Body of pancreas (tissue), 4 donors: ENCODE measurements at regions not wholly inside any gene's neighbourhood (a gene's known extent, or its start where the extent isn't known, plus 50 kb on each side); places are given as distances from the start of the nearest gene placed in this dataset.

Experiments used
- POLR2A ChIP-seq, 3 donors: fragments of 450-650 bp; IDR thresholded peaks; one replicate each; pipeline ENCODE4 v1.6.1; 2016; ENCODE audit warnings: antibody characterized with exemption in 3 of 3, mild to moderate bottlenecking in 2 of 3
- TF ChIP-seq, protein P1 (sequence below), 7 experiments: fragments of 450-650 bp in 4 of 7; fragments of 200-600 bp in 3 of 7; sonication (generic) in 3 of 7; IDR thresholded peaks; one replicate each; pipeline ENCODE4 v1.5.1; 2016 to 2019; ENCODE audit warnings: antibody characterized with exemption in 7 of 7

DNA sequence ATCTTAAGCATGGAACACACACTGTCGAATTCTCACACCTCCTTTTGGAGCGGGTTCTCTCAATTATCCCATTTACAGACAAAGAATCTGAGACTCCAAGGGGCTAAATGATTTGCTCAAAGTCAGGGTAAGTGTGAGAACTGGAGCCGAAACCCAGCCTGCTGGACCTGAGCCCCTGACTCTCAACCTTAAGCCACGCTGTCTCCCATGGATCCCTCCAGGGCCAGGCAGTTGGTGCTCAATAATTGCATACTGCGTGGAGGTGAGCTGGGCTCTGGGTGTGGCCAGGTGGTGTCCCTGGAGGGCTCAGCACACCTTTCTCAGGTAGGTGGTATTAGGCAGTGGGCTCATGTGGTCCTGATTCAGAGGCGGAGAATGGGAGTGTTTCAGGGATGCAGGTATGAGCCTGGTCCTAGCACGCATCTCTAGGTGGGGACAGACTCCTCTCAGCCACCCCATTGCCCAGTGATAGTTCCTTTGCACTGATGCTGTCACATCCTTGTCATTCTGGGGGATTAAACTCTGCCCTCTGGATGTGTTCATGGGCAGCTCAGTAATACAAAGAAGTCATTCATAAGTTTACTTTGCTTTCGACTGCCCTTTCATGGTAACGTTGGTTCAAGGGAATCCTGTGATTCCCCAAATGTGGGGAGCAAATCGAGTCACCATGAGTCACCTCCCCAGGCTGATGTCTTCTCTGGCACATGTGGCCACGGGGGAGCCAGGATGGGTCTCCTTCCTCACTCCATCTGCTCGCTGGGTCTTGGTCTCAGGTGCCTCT lies 399.5 kb upstream of the TNRC6C start:
- TF ChIP-seq, protein P1, sequence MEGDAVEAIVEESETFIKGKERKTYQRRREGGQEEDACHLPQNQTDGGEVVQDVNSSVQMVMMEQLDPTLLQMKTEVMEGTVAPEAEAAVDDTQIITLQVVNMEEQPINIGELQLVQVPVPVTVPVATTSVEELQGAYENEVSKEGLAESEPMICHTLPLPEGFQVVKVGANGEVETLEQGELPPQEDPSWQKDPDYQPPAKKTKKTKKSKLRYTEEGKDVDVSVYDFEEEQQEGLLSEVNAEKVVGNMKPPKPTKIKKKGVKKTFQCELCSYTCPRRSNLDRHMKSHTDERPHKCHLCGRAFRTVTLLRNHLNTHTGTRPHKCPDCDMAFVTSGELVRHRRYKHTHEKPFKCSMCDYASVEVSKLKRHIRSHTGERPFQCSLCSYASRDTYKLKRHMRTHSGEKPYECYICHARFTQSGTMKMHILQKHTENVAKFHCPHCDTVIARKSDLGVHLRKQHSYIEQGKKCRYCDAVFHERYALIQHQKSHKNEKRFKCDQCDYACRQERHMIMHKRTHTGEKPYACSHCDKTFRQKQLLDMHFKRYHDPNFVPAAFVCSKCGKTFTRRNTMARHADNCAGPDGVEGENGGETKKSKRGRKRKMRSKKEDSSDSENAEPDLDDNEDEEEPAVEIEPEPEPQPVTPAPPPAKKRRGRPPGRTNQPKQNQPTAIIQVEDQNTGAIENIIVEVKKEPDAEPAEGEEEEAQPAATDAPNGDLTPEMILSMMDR (IDR thresholded peaks at IDR 0.05): no peak
- no peak for TF ChIP-seq POLR2A (IDR thresholded peaks at IDR 0.05)
